ENCODE measurements at regions not wholly inside any gene's neighbourhood (a gene's known extent, or its start where the extent isn't known, plus 50 kb on each side); places are given as distances from the start of the nearest gene placed in this dataset.

GRCh38 chr2:156112323-156112722, 220.2 kb downstream of the NR4A2 start:
- TF ChIP-seq CTCF (IDR thresholded peaks at IDR 0.05) (no peak), POLR2A (IDR thresholded peaks at IDR 0.05) (no peak)
